Small intestine (tissue), 7 donors: ENCODE measurements at regions not wholly inside any gene's neighbourhood (a gene's known extent, or its start where the extent isn't known, plus 50 kb on each side); places are given as distances from the start of the nearest gene placed in this dataset.
"Not testable (repeated sequence)": the region's sequence is repeated elsewhere in the genome, so short reads cannot be mapped to it uniquely, and the experiment has no call there.

ENCODE experiments used
- DNase-seq, 2 donors: peaks; one replicate each; pipeline versions ENCODE4 v3.0.0 to v3.0.0-alpha.2; 2013
- FAIRE-seq: peaks from 2 replicates; lab custom pipeline; 2012; peaks lifted over from hg19 to GRCh38; lab: Jason Lieb, UNC
- H3K27ac ChIP-seq, 3 donors: one replicate each; pipeline ENCODE4 v1.5.1; 2013; ENCODE audit warnings: low read length in 2 of 3, mild to moderate bottlenecking in 2 of 3, control low read depth in 1 of 3, inconsistent platforms in 1 of 3, low read depth in 1 of 3, moderate library complexity in 1 of 3
- H3K27me3 ChIP-seq, 3 donors: one replicate each; pipeline ENCODE4 v1.6.1; 2013; ENCODE audit warnings: low read length in 3 of 3, inconsistent platforms in 1 of 3; ENCODE audit not compliant: control insufficient read depth in 3 of 3, insufficient read depth in 3 of 3
- H3K36me3 ChIP-seq, 3 donors: one replicate each; pipeline ENCODE4 v1.6.1; 2013; ENCODE audit warnings: low read length in 3 of 3, inconsistent platforms in 1 of 3, low read depth in 1 of 3, mild to moderate bottlenecking in 1 of 3, moderate library complexity in 1 of 3; ENCODE audit not compliant: control insufficient read depth in 3 of 3, insufficient read depth in 2 of 3
- H3K4me1 ChIP-seq, 3 donors: one replicate each; pipeline ENCODE4 v1.6.1; 2013; ENCODE audit warnings: low read length in 2 of 3, inconsistent platforms in 1 of 3, low read depth in 1 of 3, mild to moderate bottlenecking in 1 of 3, moderate library complexity in 1 of 3; ENCODE audit not compliant: control insufficient read depth in 3 of 3, insufficient read depth in 2 of 3
- H3K4me3 ChIP-seq, 3 donors: one replicate each; pipeline ENCODE4 v1.5.1; 2013; ENCODE audit warnings: low read length in 3 of 3, control low read depth in 1 of 3, inconsistent platforms in 1 of 3, low read depth in 1 of 3, mild to moderate bottlenecking in 1 of 3, moderate library complexity in 1 of 3
- H3K9me3 ChIP-seq, 2 donors: one replicate each; pipeline ENCODE4 v1.6.1; 2013; ENCODE audit warnings: low read depth in 1 of 2, low read length in 1 of 2; ENCODE audit not compliant: control insufficient read depth in 2 of 2, insufficient read depth in 1 of 2
- WGBS, 3 donors: extraction: QIAGEN DNeasy Blood & Tissue Kit; methylation state at CpG; one replicate each; pipeline ENCODE4 v1.1.7; 2013; 5-methylcytosine and 5-hydroxymethylcytosine counted together
- donor health status: healthy with polysubstance abuse.
- donor health status: control.
- donor health status: control.
- donor health status: Bipolar disorder and iron deficiency.
- donor health status: healthy.

DNA sequence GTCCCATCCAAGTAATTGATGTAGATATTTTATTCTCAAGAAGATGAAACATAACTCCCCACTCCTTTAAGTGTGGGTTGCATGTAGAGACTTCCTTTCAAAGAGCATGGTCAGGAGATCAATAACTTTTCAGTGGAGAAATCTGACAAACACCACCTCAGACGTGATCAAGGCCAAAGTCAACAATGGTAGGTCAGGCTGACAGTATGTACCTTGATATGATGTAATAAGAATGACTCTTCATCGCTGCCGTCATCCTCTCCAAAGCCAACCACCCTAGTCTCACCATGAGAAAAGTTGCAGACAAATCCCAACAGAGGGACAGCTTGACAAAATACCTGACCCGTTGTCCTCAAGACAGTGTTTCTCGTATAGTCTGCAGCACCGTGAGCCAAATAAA, 67.3 kb upstream of the DHRSX start:
- no peak overlapping the region for H3K27ac ChIP-seq
- FAIRE-seq (no peak), DNase-seq (no peak)
- H3K9me3 ChIP-seq, result peaks cover 0 to 7% of the 10 kb centered on the region in 2 donors
- H3K4me3 ChIP-seq, result no peak overlapping the region
- no peaks in the 10 kb centered on the region for H3K27me3 ChIP-seq
- H3K36me3 ChIP-seq, result no peaks in the 10 kb centered on the region
- 78 to 87% (median 80%) methylated on average over 6 of the region's 6 CpGs for WGBS, 3 donors
- no peaks in the 10 kb centered on the region for H3K4me1 ChIP-seq

- no peaks in the 10 kb centered on the region for H3K27me3 ChIP-seq
- peaks cover 0 to 7% of the 10 kb centered on the region in 2 donors for H3K9me3 ChIP-seq
- H3K36me3 ChIP-seq, result no peaks in the 10 kb centered on the region
- no peak overlapping the region for H3K27ac ChIP-seq
- no peak for DNase-seq
- no peak for FAIRE-seq
- no peak overlapping the region for H3K4me3 ChIP-seq
- no peaks in the 10 kb centered on the region for H3K4me1 ChIP-seq
- WGBS, 3 donors, result 77 to 90% (median 88%) methylated on average over 8 of the region's 8 CpGs
These were observed 65.3 kb upstream of the DHRSX start for GRCh38 chrX:2566055-2566454.

- H3K4me3 ChIP-seq, result no peak overlapping the region
- WGBS, 3 donors, result 75 to 87% (median 84%) methylated on average over 7 of the region's 7 CpGs
- H3K4me1 ChIP-seq, result no peaks in the 10 kb centered on the region
- no peak overlapping the region for H3K27ac ChIP-seq
- no peaks in the 10 kb centered on the region for H3K9me3 ChIP-seq
- H3K36me3 ChIP-seq, result no peaks in the 10 kb centered on the region
- no peak for DNase-seq
- no peak for FAIRE-seq
- no peaks in the 10 kb centered on the region for H3K27me3 ChIP-seq
These were observed 60.7 kb upstream of the DHRSX start for GRCh38 chrX:2561456-2561855.

GRCh38 chrX:2559124-2559523, 58.3 kb upstream of the DHRSX start:
- FAIRE-seq (no peak), DNase-seq (no peak)
- no peaks in the 10 kb centered on the region for H3K9me3 ChIP-seq
- H3K36me3 ChIP-seq, result no peaks in the 10 kb centered on the region
- H3K4me1 ChIP-seq, result no peaks in the 10 kb centered on the region
- no peak overlapping the region for H3K27ac ChIP-seq
- WGBS, 3 donors, result 55 to 62% (median 57%) methylated on average over 3 of the region's 3 CpGs
- H3K27me3 ChIP-seq, result no peaks in the 10 kb centered on the region
- no peak overlapping the region for H3K4me3 ChIP-seq

GRCh38 chrX:2554891-2555290, 54.1 kb upstream of the DHRSX start:
- FAIRE-seq (no peak), DNase-seq (no peak)
- Histone ChIP-seq H3K9me3 (no peaks in the 10 kb centered on the region), H3K4me1 (no peaks in the 10 kb centered on the region), H3K36me3 (no peaks in the 10 kb centered on the region), H3K27me3 (no peaks in the 10 kb centered on the region), H3K4me3 (no peak overlapping the region), H3K27ac (no peak overlapping the region)
- WGBS, 3 donors, result 90 to 100% (median 96%) methylated on average over 1 of the region's 1 CpG

- not testable (repeated sequence) for FAIRE-seq, H3K4me1 ChIP-seq, H3K9me3 ChIP-seq, DNase-seq, H3K27ac ChIP-seq, H3K36me3 ChIP-seq, H3K4me3 ChIP-seq, H3K27me3 ChIP-seq
- WGBS, 3 donors, result 80 to 81% (median 80%) methylated on average over 6 of the region's 6 CpGs
These were observed 53.3 kb upstream of the DHRSX start for GRCh38 chrX:2554066-2554465.

DNA sequence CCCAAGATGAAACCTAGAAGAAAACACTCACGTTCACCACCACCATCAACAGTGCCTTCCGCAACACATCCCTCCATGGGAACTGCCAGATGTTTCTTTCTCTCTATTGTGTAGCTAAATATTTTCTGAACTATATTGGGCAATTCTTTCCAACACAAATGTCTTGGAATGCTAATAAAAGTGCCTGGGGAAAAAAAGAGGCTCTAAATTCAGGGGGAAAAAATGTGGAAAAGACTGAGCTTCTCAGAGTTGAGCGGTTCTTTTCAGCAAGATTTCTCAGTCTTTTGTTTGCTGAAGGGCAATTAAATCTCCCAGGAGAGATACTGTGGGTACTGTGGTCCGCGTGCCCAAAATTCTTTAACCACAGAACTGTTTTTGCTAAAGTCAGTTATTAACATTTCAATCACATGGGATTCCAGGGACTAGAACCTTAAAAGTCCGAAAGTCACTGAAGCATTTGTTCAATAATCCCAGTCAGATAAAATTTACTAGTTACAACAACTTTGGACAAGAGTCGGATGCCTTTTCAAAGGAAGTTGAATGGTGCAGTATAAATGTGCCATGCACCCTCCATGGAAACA, 51.9 kb upstream of the DHRSX start:
- Histone ChIP-seq H3K4me1 (no peaks in the 10 kb centered on the region), H3K4me3 (no peak overlapping the region), H3K9me3 (no peaks in the 10 kb centered on the region), H3K36me3 (no peaks in the 10 kb centered on the region), H3K27ac (no peak overlapping the region), H3K27me3 (no peaks in the 10 kb centered on the region)
- 46 to 56% (median 55%) methylated on average over 7 of the region's 7 CpGs for WGBS, 3 donors
- DNase-seq (no peak), FAIRE-seq (no peak)

DNA sequence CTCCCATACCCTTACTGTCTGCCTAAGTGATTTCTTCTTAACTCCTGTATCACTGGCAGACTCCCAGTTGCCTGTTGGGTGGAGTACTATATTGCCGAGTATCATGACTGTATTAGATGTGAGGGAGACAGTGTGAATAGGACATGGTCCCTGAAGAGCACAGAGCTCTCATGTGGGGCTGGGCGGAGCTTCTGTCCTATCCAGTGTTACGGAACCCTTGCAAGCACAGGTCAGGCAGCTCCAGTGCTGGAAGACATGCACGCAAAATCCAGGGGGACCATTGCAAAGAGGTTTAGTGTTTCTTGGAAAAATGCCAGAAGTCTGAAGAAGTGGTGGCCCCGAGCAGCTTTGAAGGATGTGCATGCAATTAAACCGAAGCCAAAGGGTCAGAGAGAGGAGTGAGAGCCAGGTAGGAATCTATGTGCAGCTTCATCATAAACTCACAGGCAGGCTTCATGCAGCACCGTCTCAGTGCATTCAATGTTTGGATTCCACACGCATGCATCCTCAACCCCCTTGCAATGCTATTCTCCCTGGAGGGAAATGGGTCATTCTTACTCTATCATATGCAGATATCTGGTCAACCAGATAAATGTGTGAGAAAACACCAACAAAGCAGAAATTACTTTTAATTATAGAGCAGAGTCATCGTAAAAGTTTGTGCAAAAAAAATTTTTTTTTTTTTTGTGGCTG, 49.7 kb upstream of the DHRSX start:
- no peak for FAIRE-seq
- DNase-seq, result peak in 1 of 2 donors; percentile 5
- Histone ChIP-seq H3K27me3 (no peaks in the 10 kb centered on the region), H3K27ac (no peak overlapping the region), H3K9me3 (peaks cover 0 to 4% of the 10 kb centered on the region in 2 donors), H3K36me3 (no peaks in the 10 kb centered on the region), H3K4me1 (no peaks in the 10 kb centered on the region), H3K4me3 (no peak overlapping the region)
- WGBS, 3 donors, result 44 to 63% (median 44%) methylated on average over 9 of the region's 9 CpGs
